BJ (cell line): ENCODE measurements at regions not wholly inside any gene's neighbourhood (a gene's known extent, or its start where the extent isn't known, plus 50 kb on each side); places are given as distances from the start of the nearest gene placed in this dataset.

Source experiments
- CTCF ChIA-PET: fragments of 350-600 bp; formaldehyde crosslinking; extraction: SDS; loops from one replicate; lab custom pipeline; 2021; ENCODE audit warnings: antibody characterized with exemption, inconsistent platforms; lab: Yijun Ruan, JAX
- POLR2A ChIA-PET: fragments of 300-600 bp; sonication (Branson Sonifier 250); formaldehyde crosslinking; extraction: SDS; loops from one replicate; lab custom pipeline; 2021; ENCODE audit warnings: antibody characterized with exemption; lab: Charles Lee
- DNase-seq: peaks from one replicate; pipeline ENCODE4 v3.0.0-alpha.2; 2011; ENCODE audit warnings: low read depth
- H3K27me3 ChIP-seq: 2 replicates; pipeline ENCODE4 v1.6.0; 2011; ENCODE audit warnings: low read length; ENCODE audit not compliant: control insufficient read depth, insufficient read depth
- H3K36me3 ChIP-seq: 2 replicates; pipeline ENCODE4 v1.5.1; 2011; ENCODE audit warnings: low read length; ENCODE audit not compliant: control insufficient read depth, insufficient read depth
- H3K4me3 ChIP-seq: 2 replicates; pipeline ENCODE4 v1.5.1; 2011; ENCODE audit warnings: low read depth, mild to moderate bottlenecking, control low read depth, low read length
- TF ChIP-seq, protein P1 (sequence below): IDR thresholded peaks from 2 replicates; pipeline ENCODE4 v1.5.1; 2011; ENCODE audit warnings: low read depth, mild to moderate bottlenecking, control low read depth, inconsistent platforms, low read length, moderate library complexity; ENCODE audit not compliant: insufficient read depth

GRCh38 chr11:128400382-128401203, 186.8 kb downstream of the ETS1 start:
- CTCF ChIA-PET, result interaction anchor here (0.9 to 2.5 kb wide), 8 partner anchors 10 to 227 kb away, joined by 3 to 7 read pairs (median 4); no protein-coding TSS in a partner anchor
- Histone ChIP-seq H3K36me3 (no peaks in the 10 kb centered on the region), H3K4me3 (no peak overlapping the region), H3K27me3 (no peaks in the 10 kb centered on the region)
- POLR2A ChIA-PET, result interaction anchor here (0.6 to 1.8 kb wide), 4 partner anchors 10 to 227 kb away, joined by 4 to 8 read pairs (median 4); no protein-coding TSS in a partner anchor
- TF ChIP-seq, protein P1, sequence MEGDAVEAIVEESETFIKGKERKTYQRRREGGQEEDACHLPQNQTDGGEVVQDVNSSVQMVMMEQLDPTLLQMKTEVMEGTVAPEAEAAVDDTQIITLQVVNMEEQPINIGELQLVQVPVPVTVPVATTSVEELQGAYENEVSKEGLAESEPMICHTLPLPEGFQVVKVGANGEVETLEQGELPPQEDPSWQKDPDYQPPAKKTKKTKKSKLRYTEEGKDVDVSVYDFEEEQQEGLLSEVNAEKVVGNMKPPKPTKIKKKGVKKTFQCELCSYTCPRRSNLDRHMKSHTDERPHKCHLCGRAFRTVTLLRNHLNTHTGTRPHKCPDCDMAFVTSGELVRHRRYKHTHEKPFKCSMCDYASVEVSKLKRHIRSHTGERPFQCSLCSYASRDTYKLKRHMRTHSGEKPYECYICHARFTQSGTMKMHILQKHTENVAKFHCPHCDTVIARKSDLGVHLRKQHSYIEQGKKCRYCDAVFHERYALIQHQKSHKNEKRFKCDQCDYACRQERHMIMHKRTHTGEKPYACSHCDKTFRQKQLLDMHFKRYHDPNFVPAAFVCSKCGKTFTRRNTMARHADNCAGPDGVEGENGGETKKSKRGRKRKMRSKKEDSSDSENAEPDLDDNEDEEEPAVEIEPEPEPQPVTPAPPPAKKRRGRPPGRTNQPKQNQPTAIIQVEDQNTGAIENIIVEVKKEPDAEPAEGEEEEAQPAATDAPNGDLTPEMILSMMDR, result no peak
- peak; percentile 89 for DNase-seq

DNA sequence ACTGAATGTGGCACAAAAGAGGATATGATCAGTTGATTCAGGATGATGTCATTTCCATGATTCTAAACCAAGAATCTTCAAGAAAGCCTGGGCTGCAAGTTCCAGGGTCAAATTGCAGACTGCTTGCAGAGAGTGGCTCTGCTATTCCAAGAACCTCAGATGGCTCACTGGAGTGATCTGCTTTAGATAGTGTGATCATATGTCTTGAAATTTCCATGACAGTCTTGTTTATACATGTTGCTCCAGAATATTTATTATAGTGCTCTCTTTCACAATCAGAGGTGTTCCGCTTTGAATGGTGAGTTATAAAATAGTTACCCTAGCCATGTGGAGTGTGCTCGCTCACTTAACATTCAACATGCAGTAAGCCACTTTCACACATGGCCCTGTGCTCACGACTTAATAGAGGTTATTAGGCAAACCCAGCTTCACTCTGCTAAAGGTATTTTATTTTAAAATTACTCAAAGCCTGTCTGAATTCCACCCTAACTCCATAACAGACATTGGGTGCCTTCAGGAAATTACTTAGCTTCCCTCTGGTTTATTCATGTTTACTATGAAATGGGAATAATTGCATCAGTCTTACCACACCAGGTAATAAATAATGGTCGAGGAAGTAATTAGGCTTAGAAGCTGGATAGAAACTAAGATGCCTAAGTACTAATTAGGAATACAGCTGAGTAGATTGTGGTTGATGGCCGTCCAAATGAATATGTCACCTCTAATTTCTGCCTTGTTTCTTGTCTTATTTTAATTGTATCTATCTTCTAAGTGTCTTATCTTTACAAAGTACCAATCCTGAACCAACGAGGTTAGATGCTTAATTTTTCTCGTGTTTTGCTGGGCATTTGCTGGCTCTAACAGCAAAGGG, 187.9 kb downstream of the ETS1 start:
- peak; percentile 64 for DNase-seq
- TF ChIP-seq, protein P1, result no peak
- H3K27me3 ChIP-seq, result no peaks in the 10 kb centered on the region
- ChIA-PET POLR2A (interaction anchor here (1.8 kb wide), 1 partner anchor 68 kb away, joined by 4 read pairs; no protein-coding TSS in a partner anchor), CTCF (interaction anchor here (1.3 to 2.5 kb wide), 3 partner anchors 21 to 226 kb away, joined by 4 to 7 read pairs (median 4); no protein-coding TSS in a partner anchor)
- H3K36me3 ChIP-seq, result no peaks in the 10 kb centered on the region
- no peak overlapping the region for H3K4me3 ChIP-seq

DNA sequence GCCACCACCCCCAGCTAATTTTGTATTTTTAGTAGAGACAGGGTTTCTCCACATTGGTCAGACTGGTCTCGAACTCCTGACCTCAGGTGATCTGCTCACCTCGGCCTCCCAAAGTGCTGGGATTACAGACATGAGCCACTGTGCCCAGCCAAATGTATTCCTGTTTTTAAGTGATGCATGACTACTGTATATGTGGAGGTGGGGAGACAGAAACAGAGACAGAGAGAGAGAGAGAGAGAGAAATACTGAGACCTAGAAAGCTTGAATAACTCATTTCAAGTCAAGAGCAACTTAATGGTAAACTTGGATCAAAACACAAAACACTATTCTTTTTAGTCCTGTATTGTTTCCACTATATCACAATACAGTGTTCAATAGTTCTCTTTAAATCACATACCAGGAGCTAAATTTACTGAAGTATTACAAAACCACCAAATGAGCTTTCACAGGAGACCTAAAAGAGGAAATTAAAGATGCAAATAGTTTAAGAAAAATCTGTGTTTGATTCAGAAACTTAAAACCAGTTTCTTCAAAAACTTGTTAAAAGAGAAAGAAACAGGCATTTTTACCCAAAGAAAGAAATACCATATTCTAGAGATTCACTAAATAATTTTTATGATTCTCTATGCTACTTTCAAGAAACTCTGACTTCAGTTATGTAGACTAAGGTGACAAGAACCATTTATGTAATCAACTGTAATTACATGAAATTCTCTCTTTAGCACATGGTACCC, 188.7 kb downstream of the ETS1 start:
- Histone ChIP-seq H3K27me3 (no peaks in the 10 kb centered on the region), H3K36me3 (no peaks in the 10 kb centered on the region), H3K4me3 (no peak overlapping the region)
- DNase-seq, result no peak
- TF ChIP-seq, protein P1, result no peak
- CTCF ChIA-PET, result interaction anchor here (0.7 kb wide), 1 partner anchor 241 kb away, joined by 3 read pairs; no protein-coding TSS in a partner anchor
- POLR2A ChIA-PET, result interaction anchor here (1.8 kb wide), 1 partner anchor 69 kb away, joined by 4 read pairs; no protein-coding TSS in a partner anchor

- TF ChIP-seq, protein P1, result no peak
- CTCF ChIA-PET, result interaction anchor here (0.8 kb wide), 1 partner anchor 9 kb away, joined by 3 read pairs; no protein-coding TSS in a partner anchor
- POLR2A ChIA-PET, result no interaction called here
- no peak overlapping the region for H3K4me3 ChIP-seq
- DNase-seq, result no peak
- no peaks in the 10 kb centered on the region for H3K36me3 ChIP-seq
- H3K27me3 ChIP-seq, result no peaks in the 10 kb centered on the region
These were observed 190.0 kb downstream of the ETS1 start for GRCh38 chr11:128397362-128397761.
